OCI-LY7 (cell line): ENCODE measurements at regions not wholly inside any gene's neighbourhood (a gene's known extent, or its start where the extent isn't known, plus 50 kb on each side); places are given as distances from the start of the nearest gene placed in this dataset.

Experiments
- BruUV-seq: library from RNA; stranded (reverse); fragments of 400-500 nt; replicated peaks from 2 replicates; lab custom pipeline; 2021; lab: Mats Ljungman, UMichigan
- CTCF ChIA-PET: fragments of 300-600 bp; sonication (Branson Sonifier 250); formaldehyde crosslinking; loops from one replicate; lab custom pipeline; 2022; ENCODE audit warnings: antibody characterized with exemption; ENCODE audit not compliant: unreplicated experiment; lab: Charles Lee
- POLR2A ChIA-PET: fragments of 300-600 bp; sonication (Branson Sonifier 250); formaldehyde crosslinking; loops from one replicate; lab custom pipeline; 2022; ENCODE audit warnings: antibody characterized with exemption; lab: Charles Lee
- DNase-seq: peaks from one replicate; pipeline ENCODE4 v3.0.0-alpha.2; 2015; ENCODE audit warnings: low spot score
- H2AFZ ChIP-seq: fragments of 200-600 bp; sonication (generic), shearing (Covaris generic); 2 replicates; pipeline ENCODE4 v1.6.1; 2014; ENCODE audit warnings: mild to moderate bottlenecking, antibody characterized with exemption, low read length, moderate library complexity
- H3K27ac ChIP-seq: fragments of 200-600 bp; sonication (generic); 2 replicates; pipeline ENCODE4 v1.5.1; 2014; ENCODE audit warnings: mixed run types, low read depth, mild to moderate bottlenecking, moderate library complexity, low read length, inconsistent platforms; ENCODE audit not compliant: poor library complexity, severe bottlenecking
- H3K36me3 ChIP-seq: fragments of 200-600 bp; sonication (generic); 2 replicates; pipeline ENCODE4 v1.6.1; 2014; ENCODE audit warnings: mild to moderate bottlenecking, antibody characterized with exemption, low read length, moderate library complexity, mixed read lengths; ENCODE audit not compliant: insufficient read depth
- H3K4me1 ChIP-seq: fragments of 200-600 bp; sonication (generic); 2 replicates; pipeline ENCODE4 v1.5.1; 2014; ENCODE audit warnings: mild to moderate bottlenecking, low read length; ENCODE audit not compliant: insufficient read depth, poor library complexity, severe bottlenecking
- H3K4me2 ChIP-seq: fragments of 200-600 bp; sonication (generic); 2 replicates; pipeline ENCODE4 v1.6.1; 2014; ENCODE audit warnings: mild to moderate bottlenecking, low read length
- H3K4me3 ChIP-seq: fragments of 200-600 bp; sonication (generic); 2 replicates; pipeline ENCODE4 v1.5.1; 2014; ENCODE audit warnings: mild to moderate bottlenecking, low read depth, low read length; ENCODE audit not compliant: poor library complexity, severe bottlenecking
- H3K79me2 ChIP-seq: fragments of 200-600 bp; sonication (generic); 2 replicates; pipeline ENCODE4 v1.6.1; 2016; ENCODE audit warnings: low read depth, mild to moderate bottlenecking, low read length, moderate library complexity, mixed read lengths; ENCODE audit not compliant: insufficient read depth
- H3K9me2 ChIP-seq: fragments of 200-600 bp; sonication (generic); 2 replicates; pipeline ENCODE4 v1.6.1; 2016; ENCODE audit warnings: mild to moderate bottlenecking, low read length, mixed read lengths; ENCODE audit not compliant: insufficient read depth
- H3K9me3 ChIP-seq: fragments of 200-600 bp; sonication (generic); 2 replicates; pipeline ENCODE4 v1.6.1; 2014; ENCODE audit warnings: mild to moderate bottlenecking, mixed run types, low read length, mixed read lengths
- H4K20me1 ChIP-seq: fragments of 200-600 bp; sonication (generic); 2 replicates; pipeline ENCODE4 v1.6.1; 2014; ENCODE audit warnings: mild to moderate bottlenecking, antibody characterized with exemption, low read length, moderate library complexity, mixed read lengths; ENCODE audit not compliant: insufficient read depth
- CTCF ChIP-seq: fragments of 200-600 bp; sonication (generic); conservative IDR thresholded peaks from 2 replicates; pipeline ENCODE4 v1.5.1; 2014; ENCODE audit warnings: mild to moderate bottlenecking, antibody characterized with exemption, low read length, moderate library complexity, mixed read lengths
- EZH2phosphoT487 ChIP-seq: fragments of 200-600 bp; sonication (generic); IDR thresholded peaks from 2 replicates; pipeline ENCODE4 v1.6.1; 2018; ENCODE audit warnings: low read depth, borderline replicate concordance, mild to moderate bottlenecking, mixed run types, antibody characterized with exemption, low read length, moderate library complexity, mixed read lengths
- intact Hi-C: fragments of 100-400 bp; cut with micrococcal nuclease; formaldehyde crosslinking; loops from one replicate; pipeline ENCODE4 v1.10.0; 2022; ENCODE audit not compliant: unreplicated experiment

GRCh38 chr10:128763588-128763987, 637.4 kb upstream of the MKI67 start:
- H3K79me2 ChIP-seq, result no peaks in the 10 kb centered on the region
- intact Hi-C loops, result no loop called here
- H4K20me1 ChIP-seq, result no peaks in the 10 kb centered on the region
- no peaks in the 10 kb centered on the region for H3K36me3 ChIP-seq
- TF ChIP-seq EZH2phosphoT487, result no peak
- no peak for TF ChIP-seq CTCF
- no peak overlapping the region for H3K27ac ChIP-seq
- H3K4me3 ChIP-seq, result no peak overlapping the region
- no peaks in the 10 kb centered on the region for H3K9me2 ChIP-seq
- no TSS peak for BruUV-seq
- no peaks in the 10 kb centered on the region for H3K9me3 ChIP-seq
- no peak overlapping the region for H3K4me2 ChIP-seq
- CTCF ChIA-PET, result no interaction called here
- POLR2A ChIA-PET, result no interaction called here
- no peak for DNase-seq
- no peak overlapping the region for H2AFZ ChIP-seq
- H3K4me1 ChIP-seq, result no peaks in the 10 kb centered on the region

GRCh38 chr10:128764190-128764589, 638.0 kb upstream of the MKI67 start:
- intact Hi-C loops, result no loop called here
- POLR2A ChIA-PET, result no interaction called here
- no TSS peak for BruUV-seq
- CTCF ChIA-PET, result no interaction called here
- no peak overlapping the region for H3K4me2 ChIP-seq
- H3K9me2 ChIP-seq, result no peaks in the 10 kb centered on the region
- TF ChIP-seq CTCF (no peak), EZH2phosphoT487 (no peak)
- no peaks in the 10 kb centered on the region for H3K36me3 ChIP-seq
- H3K79me2 ChIP-seq, result no peaks in the 10 kb centered on the region
- H3K4me3 ChIP-seq, result no peak overlapping the region
- no peak overlapping the region for H2AFZ ChIP-seq
- no peak for DNase-seq
- H3K4me1 ChIP-seq, result no peaks in the 10 kb centered on the region
- no peak overlapping the region for H3K27ac ChIP-seq
- no peaks in the 10 kb centered on the region for H3K9me3 ChIP-seq
- no peaks in the 10 kb centered on the region for H4K20me1 ChIP-seq

- CTCF ChIA-PET, result no interaction called here
- no peak overlapping the region for H3K4me2 ChIP-seq
- H3K4me1 ChIP-seq, result no peaks in the 10 kb centered on the region
- H3K79me2 ChIP-seq, result no peaks in the 10 kb centered on the region
- no peaks in the 10 kb centered on the region for H3K9me2 ChIP-seq
- H2AFZ ChIP-seq, result no peak overlapping the region
- DNase-seq, result no peak
- H3K36me3 ChIP-seq, result no peaks in the 10 kb centered on the region
- TF ChIP-seq CTCF (no peak), EZH2phosphoT487 (no peak)
- POLR2A ChIA-PET, result no interaction called here
- no peak overlapping the region for H3K27ac ChIP-seq
- no TSS peak for BruUV-seq
- H3K4me3 ChIP-seq, result no peak overlapping the region
- intact Hi-C loops, result no loop called here
- no peaks in the 10 kb centered on the region for H4K20me1 ChIP-seq
- no peaks in the 10 kb centered on the region for H3K9me3 ChIP-seq
Measured at GRCh38 chr10:128766915-128767314, 640.7 kb upstream of the MKI67 start.
